ENCODE measurements at regions not wholly inside any gene's neighbourhood (a gene's known extent, or its start where the extent isn't known, plus 50 kb on each side); places are given as distances from the start of the nearest gene placed in this dataset.

- TF ChIP-seq POLR2AphosphoS5 (IDR thresholded peaks at IDR 0.05; ENCODE audit: borderline replicate concordance, low read depth, low read length) (no peak), EZH2 (IDR thresholded peaks at IDR 0.05) (no peak)
Measured at GRCh38 chr4:162503868-162504267, 340.1 kb upstream of the FSTL5 start.

Measured in SK-N-MC (cell line).